GM21576 (cell line): ENCODE measurements at regions not wholly inside any gene's neighbourhood (a gene's known extent, or its start where the extent isn't known, plus 50 kb on each side); places are given as distances from the start of the nearest gene placed in this dataset.

Experiments
- ATAC-seq: cut with Tn5 transposase; IDR thresholded peaks from one replicate; pipeline ENCODE4 v1.9.1; 2021; ENCODE audit warnings: mild to moderate bottlenecking, moderate library complexity; ENCODE audit not compliant: unreplicated experiment

GRCh38 chr12:97316321-97316720 is 146.3 kb upstream of the RMST start:
- no peak for ATAC-seq

GRCh38 chr12:97321621-97322020 is 141.0 kb upstream of the RMST start:
- no peak for ATAC-seq

GRCh38 chr12:97322388-97322787 is 140.2 kb upstream of the RMST start:
- no peak for ATAC-seq

GRCh38 chr12:97323154-97323553 is 139.4 kb upstream of the RMST start:
- no peak for ATAC-seq

GRCh38 chr12:97324471-97324870 is 138.1 kb upstream of the RMST start:
- no peak for ATAC-seq

GRCh38 chr12:97335115-97335514 is 127.5 kb upstream of the RMST start:
- no peak for ATAC-seq

- ATAC-seq: no peak
These were observed 125.5 kb upstream of the RMST start for GRCh38 chr12:97336900-97337751.

- ATAC-seq: no peak
These were observed 120.5 kb upstream of the RMST start for GRCh38 chr12:97342130-97342529.

- no peak for ATAC-seq
These were observed 114.6 kb upstream of the RMST start for GRCh38 chr12:97347956-97348355.

GRCh38 chr12:97358361-97358760 is 104.2 kb upstream of the RMST start:
- no peak for ATAC-seq

- ATAC-seq: no peak
These were observed 103.4 kb upstream of the RMST start for GRCh38 chr12:97359021-97359690.

GRCh38 chr12:97363693-97364092 is 98.9 kb upstream of the RMST start:
- ATAC-seq: no peak

GRCh38 chr12:97368462-97369163 is 94.0 kb upstream of the RMST start:
- no peak for ATAC-seq

- no peak for ATAC-seq
These were observed 87.3 kb upstream of the RMST start for GRCh38 chr12:97375310-97375709.

- no peak for ATAC-seq
These were observed 82.2 kb upstream of the RMST start for GRCh38 chr12:97380440-97380839.

GRCh38 chr12:97385121-97385520 is 77.5 kb upstream of the RMST start:
- no peak for ATAC-seq

GRCh38 chr12:97386133-97386581 is 76.4 kb upstream of the RMST start:
- ATAC-seq: no peak

GRCh38 chr12:97387844-97388243 is 74.8 kb upstream of the RMST start:
- ATAC-seq: no peak

GRCh38 chr12:97394657-97395056 is 67.9 kb upstream of the RMST start:
- ATAC-seq: no peak

GRCh38 chr12:97397008-97397407 is 65.6 kb upstream of the RMST start:
- no peak for ATAC-seq

GRCh38 chr12:97398704-97399103 is 63.9 kb upstream of the RMST start:
- no peak for ATAC-seq

- ATAC-seq: peak; percentile 33
These were observed 58.5 kb upstream of the RMST start for GRCh38 chr12:97404093-97404492.
